ENCODE measurements at regions not wholly inside any gene's neighbourhood (a gene's known extent, or its start where the extent isn't known, plus 50 kb on each side); places are given as distances from the start of the nearest gene placed in this dataset.

DNA sequence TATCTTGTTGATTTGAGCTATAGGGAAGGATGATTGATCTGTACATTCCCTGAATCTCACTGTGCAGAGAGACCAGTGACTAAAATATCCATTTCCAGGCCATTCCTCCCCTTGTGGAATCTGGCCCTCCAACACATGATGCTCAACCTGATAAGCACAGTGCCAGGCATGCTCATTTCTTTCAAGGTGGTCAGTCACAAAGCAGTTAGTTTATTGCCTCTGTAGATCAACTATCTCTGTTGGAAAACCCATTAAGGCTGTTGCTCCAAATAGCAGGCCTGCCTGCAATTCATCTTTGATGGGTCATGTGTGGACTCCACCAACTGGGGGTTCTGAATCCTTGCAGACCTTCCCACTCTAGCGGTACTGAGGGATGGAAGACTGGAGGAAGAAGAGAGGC is 168.6 kb upstream of the FOXK1 start:
- H3K27ac Mint-ChIP-seq (ENCODE audit: unreplicated experiment): no peak overlapping the region
- H3K9me3 Mint-ChIP-seq (ENCODE audit: unreplicated experiment): peaks cover 28% of the 10 kb centered on the region
- H3K4me3 Mint-ChIP-seq (ENCODE audit: unreplicated experiment): no peak overlapping the region
- TF ChIP-seq, protein P1, sequence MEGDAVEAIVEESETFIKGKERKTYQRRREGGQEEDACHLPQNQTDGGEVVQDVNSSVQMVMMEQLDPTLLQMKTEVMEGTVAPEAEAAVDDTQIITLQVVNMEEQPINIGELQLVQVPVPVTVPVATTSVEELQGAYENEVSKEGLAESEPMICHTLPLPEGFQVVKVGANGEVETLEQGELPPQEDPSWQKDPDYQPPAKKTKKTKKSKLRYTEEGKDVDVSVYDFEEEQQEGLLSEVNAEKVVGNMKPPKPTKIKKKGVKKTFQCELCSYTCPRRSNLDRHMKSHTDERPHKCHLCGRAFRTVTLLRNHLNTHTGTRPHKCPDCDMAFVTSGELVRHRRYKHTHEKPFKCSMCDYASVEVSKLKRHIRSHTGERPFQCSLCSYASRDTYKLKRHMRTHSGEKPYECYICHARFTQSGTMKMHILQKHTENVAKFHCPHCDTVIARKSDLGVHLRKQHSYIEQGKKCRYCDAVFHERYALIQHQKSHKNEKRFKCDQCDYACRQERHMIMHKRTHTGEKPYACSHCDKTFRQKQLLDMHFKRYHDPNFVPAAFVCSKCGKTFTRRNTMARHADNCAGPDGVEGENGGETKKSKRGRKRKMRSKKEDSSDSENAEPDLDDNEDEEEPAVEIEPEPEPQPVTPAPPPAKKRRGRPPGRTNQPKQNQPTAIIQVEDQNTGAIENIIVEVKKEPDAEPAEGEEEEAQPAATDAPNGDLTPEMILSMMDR (IDR thresholded peaks at IDR 0.05; ENCODE audit: unreplicated experiment): no peak
- no peaks in the 10 kb centered on the region for H3K4me1 Mint-ChIP-seq (ENCODE audit: unreplicated experiment)
- peaks cover 4% of the 10 kb centered on the region for H3K36me3 Mint-ChIP-seq (ENCODE audit: low read depth, unreplicated experiment)
- peaks cover 5% of the 10 kb centered on the region for H3K27me3 Mint-ChIP-seq (ENCODE audit: unreplicated experiment)
- DNase-seq (ENCODE audit: low spot score): no peak

DNA sequence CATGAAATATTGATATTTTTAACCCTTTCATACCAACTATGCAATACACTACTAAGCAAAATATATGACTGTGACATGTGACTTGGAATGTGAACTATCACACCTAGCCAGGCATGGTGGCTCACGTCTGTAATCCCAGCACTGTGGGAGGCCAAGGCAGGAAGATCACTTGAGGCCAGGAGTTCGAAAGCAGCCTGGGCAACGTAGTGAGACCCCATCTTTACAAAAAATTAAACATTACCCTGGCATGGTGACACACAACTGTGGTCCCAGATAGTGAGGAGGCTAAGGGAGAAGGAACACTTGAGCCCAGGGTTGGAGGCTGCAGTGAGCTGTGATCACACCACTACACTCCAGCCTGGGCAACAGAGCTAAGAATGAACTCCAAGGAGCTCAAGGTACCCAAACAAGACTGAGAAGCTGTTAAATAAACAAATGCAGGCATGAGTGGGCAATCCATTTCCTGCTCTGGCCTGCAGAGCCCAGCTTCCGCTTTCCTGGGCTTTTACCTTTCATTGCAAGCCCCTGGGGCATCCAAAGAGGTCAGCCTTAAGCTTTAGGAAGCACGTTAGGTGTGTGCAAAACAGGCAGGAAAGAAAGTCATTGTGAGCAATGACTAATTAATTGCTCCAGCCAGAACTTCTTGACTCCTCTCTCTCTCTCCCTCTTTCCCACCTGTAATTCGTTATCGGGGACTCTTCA is 162.1 kb upstream of the FOXK1 start:
- Mint-ChIP-seq H3K4me1 (ENCODE audit: unreplicated experiment) (no peaks in the 10 kb centered on the region), H3K4me3 (ENCODE audit: unreplicated experiment) (no peak overlapping the region), H3K36me3 (ENCODE audit: low read depth, unreplicated experiment) (peaks cover 2% of the 10 kb centered on the region), H3K27ac (ENCODE audit: unreplicated experiment) (no peak overlapping the region), H3K9me3 (ENCODE audit: unreplicated experiment) (peaks cover 23% of the 10 kb centered on the region), H3K27me3 (ENCODE audit: unreplicated experiment) (peaks cover 2% of the 10 kb centered on the region)
- no peak for DNase-seq (ENCODE audit: low spot score)
- TF ChIP-seq, protein P1 (IDR thresholded peaks at IDR 0.05; ENCODE audit: unreplicated experiment): no peak

DNA sequence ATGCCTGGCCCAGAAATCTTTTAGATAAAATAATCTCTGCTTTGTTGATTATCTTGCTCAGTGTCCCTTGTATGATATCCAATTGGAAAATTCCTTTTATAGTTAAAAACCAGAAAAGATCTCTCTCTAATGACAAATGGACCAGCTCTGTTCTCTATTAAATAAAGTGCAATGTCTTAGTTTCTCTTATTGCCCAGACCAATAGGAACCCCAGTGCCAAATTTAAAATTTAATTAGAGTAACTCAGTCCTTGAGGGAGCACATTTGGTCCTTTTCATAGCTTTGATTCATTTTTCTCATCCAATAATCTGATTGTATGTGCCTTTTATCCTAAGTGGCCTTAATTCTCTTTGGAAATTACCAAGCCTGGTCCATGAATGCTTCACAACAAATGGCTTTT is 158.9 kb upstream of the FOXK1 start:
- Mint-ChIP-seq H3K36me3 (ENCODE audit: low read depth, unreplicated experiment) (peaks cover 2% of the 10 kb centered on the region), H3K27ac (ENCODE audit: unreplicated experiment) (no peak overlapping the region), H3K4me3 (ENCODE audit: unreplicated experiment) (no peak overlapping the region), H3K4me1 (ENCODE audit: unreplicated experiment) (no peaks in the 10 kb centered on the region), H3K9me3 (ENCODE audit: unreplicated experiment) (peaks cover 24% of the 10 kb centered on the region), H3K27me3 (ENCODE audit: unreplicated experiment) (peaks cover 5% of the 10 kb centered on the region)
- DNase-seq (ENCODE audit: low spot score): no peak
- TF ChIP-seq, protein P1 (IDR thresholded peaks at IDR 0.05; ENCODE audit: unreplicated experiment): no peak

DNA sequence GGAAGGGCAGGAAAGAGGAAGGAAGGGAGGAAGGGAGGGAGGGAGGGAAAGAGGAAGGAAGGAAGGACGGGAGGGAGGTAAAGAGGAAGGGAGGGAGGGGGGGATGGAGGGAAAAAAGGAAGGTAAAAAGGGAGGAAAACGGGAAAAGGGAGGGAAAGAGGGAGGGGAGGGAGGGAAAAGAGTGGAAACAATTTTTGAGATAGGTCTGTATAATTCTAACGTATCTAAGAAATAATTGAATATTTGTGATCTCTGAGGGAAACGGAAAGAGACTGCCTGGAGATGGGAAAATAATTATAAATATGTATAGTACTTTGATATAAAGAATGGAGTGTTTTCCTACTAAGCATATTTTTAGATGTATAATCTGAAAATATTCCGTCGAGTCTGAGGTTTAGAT is 158.2 kb upstream of the FOXK1 start:
- Mint-ChIP-seq H3K9me3 (ENCODE audit: unreplicated experiment) (peaks cover 24% of the 10 kb centered on the region), H3K36me3 (ENCODE audit: low read depth, unreplicated experiment) (peaks cover 2% of the 10 kb centered on the region), H3K27me3 (ENCODE audit: unreplicated experiment) (peaks cover 5% of the 10 kb centered on the region), H3K4me1 (ENCODE audit: unreplicated experiment) (no peaks in the 10 kb centered on the region), H3K27ac (ENCODE audit: unreplicated experiment) (no peak overlapping the region), H3K4me3 (ENCODE audit: unreplicated experiment) (no peak overlapping the region)
- TF ChIP-seq, protein P1 (IDR thresholded peaks at IDR 0.05; ENCODE audit: unreplicated experiment): no peak
- DNase-seq (ENCODE audit: low spot score): no peak

DNA sequence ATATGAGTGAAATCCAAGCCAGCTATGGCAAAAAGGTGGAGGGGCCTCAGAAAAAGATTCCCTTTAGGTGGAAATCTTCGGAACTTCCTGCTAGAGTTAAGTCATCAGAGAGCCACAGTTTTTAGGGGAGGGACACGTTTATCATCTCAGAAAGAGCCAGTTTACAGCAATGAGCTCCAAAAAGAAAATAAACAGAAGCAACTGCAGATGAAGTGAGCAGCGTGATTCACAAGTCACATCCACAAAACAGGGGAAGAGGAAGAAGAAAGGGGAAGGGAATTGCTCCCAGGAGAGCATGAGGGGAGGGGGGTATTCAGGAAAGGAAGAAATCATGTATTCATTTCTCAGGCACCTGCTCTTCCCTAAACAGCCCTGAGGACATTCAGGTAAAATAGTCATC is 156.2 kb upstream of the FOXK1 start:
- Mint-ChIP-seq H3K4me3 (ENCODE audit: unreplicated experiment) (no peak overlapping the region), H3K4me1 (ENCODE audit: unreplicated experiment) (no peaks in the 10 kb centered on the region), H3K27me3 (ENCODE audit: unreplicated experiment) (peaks cover 8% of the 10 kb centered on the region), H3K9me3 (ENCODE audit: unreplicated experiment) (peaks cover 31% of the 10 kb centered on the region), H3K36me3 (ENCODE audit: low read depth, unreplicated experiment) (peaks cover 2% of the 10 kb centered on the region), H3K27ac (ENCODE audit: unreplicated experiment) (no peak overlapping the region)
- DNase-seq (ENCODE audit: low spot score): no peak
- TF ChIP-seq, protein P1 (IDR thresholded peaks at IDR 0.05; ENCODE audit: unreplicated experiment): no peak
